Hepatocyte (in vitro differentiated cells): ENCODE measurements at regions not wholly inside any gene's neighbourhood (a gene's known extent, or its start where the extent isn't known, plus 50 kb on each side); places are given as distances from the start of the nearest gene placed in this dataset.

Experiments
- DNase-seq: peaks from one replicate; pipeline ENCODE4 v3.0.0-alpha.2; 2016; ENCODE audit warnings: low spot score
- H2AFZ ChIP-seq: fragments of 200-600 bp; sonication (generic); 2 replicates; pipeline ENCODE4 v1.6.0; 2016; ENCODE audit warnings: antibody characterized with exemption, mild to moderate bottlenecking
- H3K27ac ChIP-seq: fragments of 200-600 bp; sonication (generic); 2 replicates; pipeline ENCODE4 v1.5.1; 2016; ENCODE audit warnings: mild to moderate bottlenecking
- H3K27me3 ChIP-seq: fragments of 200-600 bp; sonication (generic); 2 replicates; pipeline ENCODE4 v1.6.1; 2016
- H3K36me3 ChIP-seq: fragments of 200-600 bp; sonication (generic); replicated peaks from 2 replicates; pipeline ENCODE4 v1.5.1; 2016; ENCODE audit warnings: low read depth; ENCODE audit not compliant: insufficient read depth
- H3K4me1 ChIP-seq: fragments of 200-600 bp; sonication (generic); 2 replicates; pipeline ENCODE4 v1.5.1; 2016; ENCODE audit warnings: mild to moderate bottlenecking, moderate library complexity; ENCODE audit not compliant: insufficient read depth
- H3K4me2 ChIP-seq: fragments of 200-600 bp; sonication (generic); 2 replicates; pipeline ENCODE4 v1.6.0; 2016
- H3K4me3 ChIP-seq: fragments of 200-600 bp; sonication (generic); 2 replicates; pipeline ENCODE4 v1.5.1; 2016; ENCODE audit warnings: mild to moderate bottlenecking
- H3K79me2 ChIP-seq: fragments of 200-600 bp; sonication (generic); 2 replicates; pipeline ENCODE4 v1.6.0; 2017; ENCODE audit warnings: mild to moderate bottlenecking
- H3K9me2 ChIP-seq: fragments of 200-600 bp; sonication (generic); replicated peaks from 2 replicates; pipeline ENCODE4 v1.6.0; 2017; ENCODE audit warnings: mild to moderate bottlenecking; ENCODE audit not compliant: insufficient read depth
- H3K9me3 ChIP-seq: fragments of 200-600 bp; sonication (generic); 2 replicates; pipeline ENCODE4 v1.5.1; 2016; ENCODE audit warnings: low read depth, mild to moderate bottlenecking
- H4K20me1 ChIP-seq: fragments of 200-600 bp; sonication (generic); 2 replicates; pipeline ENCODE4 v1.6.0; 2016; ENCODE audit warnings: mild to moderate bottlenecking; ENCODE audit not compliant: insufficient read depth, poor library complexity, severe bottlenecking
- CTCF ChIP-seq: fragments of 200-600 bp; sonication (generic); IDR thresholded peaks from 2 replicates; pipeline ENCODE4 v1.5.1; 2016; ENCODE audit warnings: antibody characterized with exemption, mild to moderate bottlenecking; ENCODE audit not compliant: poor library complexity
- EZH2 ChIP-seq: fragments of 200-600 bp; sonication (generic); IDR thresholded peaks from 2 replicates; pipeline ENCODE4 v1.6.1; 2016; ENCODE audit warnings: antibody characterized with exemption, mild to moderate bottlenecking, borderline replicate concordance
- EZH2phosphoT487 ChIP-seq: fragments of 200-600 bp; sonication (generic); IDR thresholded peaks from one replicate; pipeline ENCODE4 v1.6.1; 2018; ENCODE audit warnings: antibody characterized with exemption, mild to moderate bottlenecking, low read depth, moderate library complexity; ENCODE audit not compliant: unreplicated experiment, severe bottlenecking
- WGBS: methylation state at CpG from one replicate; pipeline ENCODE4 v1.1.6; 2016; ENCODE audit warnings: low lambda C conversion rate; ENCODE audit errors: missing lambda C conversion rate; 5-methylcytosine and 5-hydroxymethylcytosine counted together

- Histone ChIP-seq H2AFZ (no peak overlapping the region), H3K27me3 (no peaks in the 10 kb centered on the region), H3K36me3 (no peaks in the 10 kb centered on the region), H3K9me2 (no peaks in the 10 kb centered on the region), H4K20me1 (no peaks in the 10 kb centered on the region), H3K9me3 (no peaks in the 10 kb centered on the region), H3K4me1 (no peaks in the 10 kb centered on the region), H3K4me3 (no peak overlapping the region), H3K4me2 (no peak overlapping the region), H3K27ac (no peak overlapping the region), H3K79me2 (no peaks in the 10 kb centered on the region)
- DNase-seq: no peak
- 62% methylated on average over 3 of the region's 3 CpGs for WGBS
- no peak for TF ChIP-seq EZH2
- no peak for TF ChIP-seq CTCF
- no peak for TF ChIP-seq EZH2phosphoT487
Measured at GRCh38 chr6:145018027-145018426, 717.3 kb downstream of the EPM2A start.

GRCh38 chr6:145020114-145020513 is 715.2 kb downstream of the EPM2A start:
- no peak for TF ChIP-seq EZH2
- TF ChIP-seq EZH2phosphoT487: no peak
- no peak for TF ChIP-seq CTCF
- Histone ChIP-seq H3K27ac (no peak overlapping the region), H3K4me3 (no peak overlapping the region), H3K4me2 (no peak overlapping the region), H3K9me2 (no peaks in the 10 kb centered on the region), H3K4me1 (no peaks in the 10 kb centered on the region), H4K20me1 (no peaks in the 10 kb centered on the region), H3K9me3 (no peaks in the 10 kb centered on the region), H2AFZ (no peak overlapping the region), H3K79me2 (no peaks in the 10 kb centered on the region), H3K27me3 (no peaks in the 10 kb centered on the region), H3K36me3 (no peaks in the 10 kb centered on the region)
- WGBS: 95% methylated on average over 2 of the region's 2 CpGs
- DNase-seq: no peak

- no peak for DNase-seq
- Histone ChIP-seq H4K20me1 (no peaks in the 10 kb centered on the region), H3K79me2 (no peaks in the 10 kb centered on the region), H3K4me2 (no peak overlapping the region), H3K9me3 (no peaks in the 10 kb centered on the region), H3K4me3 (no peak overlapping the region), H3K27me3 (no peaks in the 10 kb centered on the region), H3K27ac (no peak overlapping the region), H3K9me2 (no peaks in the 10 kb centered on the region), H3K4me1 (no peaks in the 10 kb centered on the region), H2AFZ (no peak overlapping the region), H3K36me3 (no peaks in the 10 kb centered on the region)
- no peak for TF ChIP-seq CTCF
- TF ChIP-seq EZH2: no peak
- no peak for TF ChIP-seq EZH2phosphoT487
- 96% methylated on average over 1 of the region's 1 CpG for WGBS
Measured at GRCh38 chr6:145020543-145020942, 714.8 kb downstream of the EPM2A start.
